ENCODE measurements at regions not wholly inside any gene's neighbourhood (a gene's known extent, or its start where the extent isn't known, plus 50 kb on each side); places are given as distances from the start of the nearest gene placed in this dataset.

DNA sequence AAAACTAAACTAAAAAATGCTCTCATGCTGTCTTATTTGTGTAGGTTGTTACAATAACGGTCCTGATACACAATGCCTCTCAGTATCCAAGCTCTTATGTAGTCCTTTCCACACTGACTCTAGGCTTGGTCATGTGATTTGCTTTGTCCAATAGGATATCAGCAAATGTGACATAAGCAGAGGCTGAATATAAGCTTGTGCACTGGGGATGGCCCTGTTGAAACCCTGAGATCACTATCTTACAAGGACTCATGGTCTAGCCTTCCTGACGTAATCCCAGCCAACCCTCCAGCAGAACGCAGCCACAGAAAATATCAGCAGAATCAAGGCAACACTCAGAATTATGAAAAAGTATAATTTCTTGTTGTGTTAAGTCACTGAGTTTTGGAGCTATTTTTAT is 145.1 kb upstream of the CCN2 start:
- TF ChIP-seq ZFP30 (CRISPR knock-in tag; IDR thresholded peaks at IDR 0.05) = no peak
- TF ChIP-seq OSR1 (CRISPR knock-in tag; IDR thresholded peaks at IDR 0.05) = no peak
- no peak for TF ChIP-seq PATZ1 (CRISPR knock-in tag; IDR thresholded peaks at IDR 0.05; ENCODE audit: borderline replicate concordance)
- no peak for TF ChIP-seq ARNTL (CRISPR knock-in tag; IDR thresholded peaks at IDR 0.05; ENCODE audit: borderline replicate concordance, low read depth)
- TF ChIP-seq CSRNP3 (CRISPR knock-in tag; IDR thresholded peaks at IDR 0.05) = no peak
- TF ChIP-seq CSDC2 (CRISPR knock-in tag; IDR thresholded peaks at IDR 0.05) = no peak
- TF ChIP-seq RARB (CRISPR knock-in tag; IDR thresholded peaks at IDR 0.05) = no peak
- TF ChIP-seq ZFP3 (CRISPR knock-in tag; IDR thresholded peaks at IDR 0.05) = no peak
- no peak for TF ChIP-seq ZC3H10 (CRISPR knock-in tag; IDR thresholded peaks at IDR 0.05)
- no peak for TF ChIP-seq GLIS3 (CRISPR knock-in tag; IDR thresholded peaks at IDR 0.05)
- TF ChIP-seq, protein P1, sequence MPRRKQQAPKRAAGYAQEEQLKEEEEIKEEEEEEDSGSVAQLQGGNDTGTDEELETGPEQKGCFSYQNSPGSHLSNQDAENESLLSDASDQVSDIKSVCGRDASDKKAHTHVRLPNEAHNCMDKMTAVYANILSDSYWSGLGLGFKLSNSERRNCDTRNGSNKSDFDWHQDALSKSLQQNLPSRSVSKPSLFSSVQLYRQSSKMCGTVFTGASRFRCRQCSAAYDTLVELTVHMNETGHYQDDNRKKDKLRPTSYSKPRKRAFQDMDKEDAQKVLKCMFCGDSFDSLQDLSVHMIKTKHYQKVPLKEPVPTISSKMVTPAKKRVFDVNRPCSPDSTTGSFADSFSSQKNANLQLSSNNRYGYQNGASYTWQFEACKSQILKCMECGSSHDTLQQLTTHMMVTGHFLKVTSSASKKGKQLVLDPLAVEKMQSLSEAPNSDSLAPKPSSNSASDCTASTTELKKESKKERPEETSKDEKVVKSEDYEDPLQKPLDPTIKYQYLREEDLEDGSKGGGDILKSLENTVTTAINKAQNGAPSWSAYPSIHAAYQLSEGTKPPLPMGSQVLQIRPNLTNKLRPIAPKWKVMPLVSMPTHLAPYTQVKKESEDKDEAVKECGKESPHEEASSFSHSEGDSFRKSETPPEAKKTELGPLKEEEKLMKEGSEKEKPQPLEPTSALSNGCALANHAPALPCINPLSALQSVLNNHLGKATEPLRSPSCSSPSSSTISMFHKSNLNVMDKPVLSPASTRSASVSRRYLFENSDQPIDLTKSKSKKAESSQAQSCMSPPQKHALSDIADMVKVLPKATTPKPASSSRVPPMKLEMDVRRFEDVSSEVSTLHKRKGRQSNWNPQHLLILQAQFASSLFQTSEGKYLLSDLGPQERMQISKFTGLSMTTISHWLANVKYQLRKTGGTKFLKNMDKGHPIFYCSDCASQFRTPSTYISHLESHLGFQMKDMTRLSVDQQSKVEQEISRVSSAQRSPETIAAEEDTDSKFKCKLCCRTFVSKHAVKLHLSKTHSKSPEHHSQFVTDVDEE (CRISPR knock-in tag; IDR thresholded peaks at IDR 0.05) = no peak
- TF ChIP-seq, protein P2, sequence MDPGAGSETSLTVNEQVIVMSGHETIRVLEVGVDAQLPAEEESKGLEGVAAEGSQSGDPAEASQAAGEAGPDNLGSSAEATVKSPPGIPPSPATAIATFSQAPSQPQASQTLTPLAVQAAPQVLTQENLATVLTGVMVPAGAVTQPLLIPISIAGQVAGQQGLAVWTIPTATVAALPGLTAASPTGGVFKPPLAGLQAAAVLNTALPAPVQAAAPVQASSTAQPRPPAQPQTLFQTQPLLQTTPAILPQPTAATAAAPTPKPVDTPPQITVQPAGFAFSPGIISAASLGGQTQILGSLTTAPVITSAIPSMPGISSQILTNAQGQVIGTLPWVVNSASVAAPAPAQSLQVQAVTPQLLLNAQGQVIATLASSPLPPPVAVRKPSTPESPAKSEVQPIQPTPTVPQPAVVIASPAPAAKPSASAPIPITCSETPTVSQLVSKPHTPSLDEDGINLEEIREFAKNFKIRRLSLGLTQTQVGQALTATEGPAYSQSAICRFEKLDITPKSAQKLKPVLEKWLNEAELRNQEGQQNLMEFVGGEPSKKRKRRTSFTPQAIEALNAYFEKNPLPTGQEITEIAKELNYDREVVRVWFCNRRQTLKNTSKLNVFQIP (CRISPR knock-in tag; IDR thresholded peaks at IDR 0.05; ENCODE audit: borderline replicate concordance, low read depth) = no peak

All from SK-N-SH treated with all-trans-retinoic acid at 6 μM for 48 hours (cell line).